ENCODE measurements at regions not wholly inside any gene's neighbourhood (a gene's known extent, or its start where the extent isn't known, plus 50 kb on each side); places are given as distances from the start of the nearest gene placed in this dataset.

- FAIRE-seq, result no peak
- TF ChIP-seq POLR2AphosphoS5 (IDR thresholded peaks at IDR 0.05; ENCODE audit: low read depth, low read length), result no peak
- no peak for TF ChIP-seq POLR2A (IDR thresholded peaks at IDR 0.05; ENCODE audit: low read depth, low read length)
- no peak for TF ChIP-seq TAF1 (IDR thresholded peaks at IDR 0.05; ENCODE audit: borderline replicate concordance, low read depth, low read length)
- no peak for DNase-seq (ENCODE audit: insufficient read length)
Observed at GRCh38 chr2:235324324-235324723, 169.5 kb upstream of the AGAP1 start.

DNA sequence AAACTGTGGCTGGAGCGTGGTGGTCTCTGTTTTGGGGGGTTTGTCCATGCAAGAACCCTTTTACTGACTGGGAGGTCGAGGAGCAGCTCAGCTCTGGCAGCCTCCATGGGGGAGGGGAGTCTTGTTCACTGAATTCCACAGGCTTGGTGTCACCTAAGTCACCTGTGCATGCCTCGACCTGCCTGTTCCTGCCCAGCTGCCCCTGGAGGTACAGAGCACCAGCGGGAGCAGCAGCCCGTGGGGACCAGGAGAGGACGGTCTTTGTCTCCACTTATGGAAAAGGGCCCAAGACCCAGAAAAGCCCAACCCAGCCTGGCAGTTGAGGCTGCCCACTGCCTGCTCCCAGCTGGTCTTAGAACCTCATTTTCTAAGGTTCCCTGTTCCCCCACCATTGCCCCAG, 168.7 kb upstream of the AGAP1 start:
- DNase-seq (ENCODE audit: insufficient read length) (no peak), FAIRE-seq (no peak)
- TF ChIP-seq POLR2AphosphoS5 (IDR thresholded peaks at IDR 0.05; ENCODE audit: low read depth, low read length) (no peak), TAF1 (IDR thresholded peaks at IDR 0.05; ENCODE audit: borderline replicate concordance, low read depth, low read length) (no peak), POLR2A (IDR thresholded peaks at IDR 0.05; ENCODE audit: low read depth, low read length) (no peak)

GRCh38 chr2:235328991-235329390, 164.9 kb upstream of the AGAP1 start:
- no peak for FAIRE-seq
- no peak for DNase-seq (ENCODE audit: insufficient read length)
- TF ChIP-seq POLR2A (IDR thresholded peaks at IDR 0.05; ENCODE audit: low read depth, low read length) (no peak), POLR2AphosphoS5 (IDR thresholded peaks at IDR 0.05; ENCODE audit: low read depth, low read length) (no peak), TAF1 (IDR thresholded peaks at IDR 0.05; ENCODE audit: borderline replicate concordance, low read depth, low read length) (no peak)

DNA sequence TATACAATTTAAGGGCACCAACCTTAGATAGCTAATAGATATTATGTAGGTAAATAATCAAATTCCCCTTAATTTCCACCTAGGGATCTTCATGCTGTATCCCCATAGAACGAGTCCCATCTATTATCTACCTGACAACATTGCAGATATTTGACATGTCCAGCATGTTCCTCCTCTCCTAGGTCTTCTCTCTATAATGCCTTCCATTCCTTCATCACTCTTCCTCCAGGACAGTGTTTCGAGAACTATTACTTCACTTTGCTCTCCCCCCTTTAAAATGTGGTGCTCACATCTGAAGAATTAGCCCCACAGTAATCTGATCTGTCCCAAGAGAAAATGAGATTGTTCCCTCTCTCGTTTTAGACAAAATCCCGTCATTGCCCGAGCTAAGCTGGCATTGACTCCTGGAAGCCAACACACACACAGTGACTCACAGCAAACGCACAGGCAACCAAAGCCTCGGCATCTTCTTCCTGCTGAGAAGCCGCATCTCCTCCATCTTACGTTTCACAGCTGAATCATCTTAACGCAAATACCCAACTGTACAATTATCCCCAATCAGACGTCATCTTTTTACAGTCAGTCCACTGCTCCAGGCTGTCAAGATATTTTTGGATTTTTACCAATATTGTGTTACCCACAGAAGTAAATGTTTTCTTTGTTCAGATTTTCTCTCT, 162.9 kb upstream of the AGAP1 start:
- FAIRE-seq (no peak), DNase-seq (ENCODE audit: insufficient read length) (no peak)
- no peak for TF ChIP-seq POLR2A (IDR thresholded peaks at IDR 0.05; ENCODE audit: low read depth, low read length)
- TF ChIP-seq TAF1 (IDR thresholded peaks at IDR 0.05; ENCODE audit: borderline replicate concordance, low read depth, low read length), result no peak
- no peak for TF ChIP-seq POLR2AphosphoS5 (IDR thresholded peaks at IDR 0.05; ENCODE audit: low read depth, low read length)

DNA sequence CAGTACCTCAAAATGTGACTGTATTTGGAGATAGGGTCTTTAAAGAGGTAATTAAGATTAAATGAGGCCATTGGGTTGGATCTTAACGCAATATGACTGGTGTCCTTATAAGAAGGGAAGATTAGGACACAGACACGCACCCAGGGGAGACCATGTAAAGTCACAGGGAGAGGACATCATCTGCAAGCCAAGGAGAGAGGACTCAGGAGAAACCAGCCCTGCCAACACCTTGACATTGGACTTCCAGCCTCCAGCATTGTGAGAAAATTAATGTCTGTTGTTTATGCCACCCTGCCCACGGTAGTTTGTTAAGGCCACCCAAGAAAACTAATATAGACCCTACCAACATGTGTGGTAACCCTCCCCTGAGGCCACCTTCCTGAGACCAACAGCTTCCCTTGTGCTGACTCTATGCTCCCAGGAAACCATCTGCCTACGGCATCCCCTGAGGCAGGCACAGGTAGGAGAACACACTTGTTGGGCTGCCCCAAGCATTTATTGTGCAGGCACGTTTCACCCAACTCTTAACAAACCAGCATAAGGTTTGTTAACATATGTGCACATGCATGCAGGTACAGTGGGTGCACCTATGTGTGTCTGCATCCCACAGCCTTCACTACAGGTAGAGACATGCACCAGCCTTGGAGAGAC, 161.5 kb upstream of the AGAP1 start:
- DNase-seq (ENCODE audit: insufficient read length), result no peak
- TF ChIP-seq POLR2AphosphoS5 (IDR thresholded peaks at IDR 0.05; ENCODE audit: low read depth, low read length), result no peak
- no peak for TF ChIP-seq POLR2A (IDR thresholded peaks at IDR 0.05; ENCODE audit: low read depth, low read length)
- no peak for TF ChIP-seq TAF1 (IDR thresholded peaks at IDR 0.05; ENCODE audit: borderline replicate concordance, low read depth, low read length)
- FAIRE-seq, result no peak

GRCh38 chr2:235333076-235333475, 160.8 kb upstream of the AGAP1 start:
- no peak for FAIRE-seq
- no peak for DNase-seq (ENCODE audit: insufficient read length)
- TF ChIP-seq POLR2A (IDR thresholded peaks at IDR 0.05; ENCODE audit: low read depth, low read length) (no peak), POLR2AphosphoS5 (IDR thresholded peaks at IDR 0.05; ENCODE audit: low read depth, low read length) (no peak), TAF1 (IDR thresholded peaks at IDR 0.05; ENCODE audit: borderline replicate concordance, low read depth, low read length) (no peak)

GRCh38 chr2:235334179-235334578, 159.7 kb upstream of the AGAP1 start:
- FAIRE-seq (no peak), DNase-seq (ENCODE audit: insufficient read length) (no peak)
- TF ChIP-seq POLR2AphosphoS5 (IDR thresholded peaks at IDR 0.05; ENCODE audit: low read depth, low read length), result no peak
- no peak for TF ChIP-seq TAF1 (IDR thresholded peaks at IDR 0.05; ENCODE audit: borderline replicate concordance, low read depth, low read length)
- no peak for TF ChIP-seq POLR2A (IDR thresholded peaks at IDR 0.05; ENCODE audit: low read depth, low read length)

GRCh38 chr2:235343156-235343774, 150.6 kb upstream of the AGAP1 start:
- FAIRE-seq, result no peak
- TF ChIP-seq POLR2AphosphoS5 (IDR thresholded peaks at IDR 0.05; ENCODE audit: low read depth, low read length) (no peak), POLR2A (IDR thresholded peaks at IDR 0.05; ENCODE audit: low read depth, low read length) (no peak), TAF1 (IDR thresholded peaks at IDR 0.05; ENCODE audit: borderline replicate concordance, low read depth, low read length) (no peak)
- no peak for DNase-seq (ENCODE audit: insufficient read length)

DNA sequence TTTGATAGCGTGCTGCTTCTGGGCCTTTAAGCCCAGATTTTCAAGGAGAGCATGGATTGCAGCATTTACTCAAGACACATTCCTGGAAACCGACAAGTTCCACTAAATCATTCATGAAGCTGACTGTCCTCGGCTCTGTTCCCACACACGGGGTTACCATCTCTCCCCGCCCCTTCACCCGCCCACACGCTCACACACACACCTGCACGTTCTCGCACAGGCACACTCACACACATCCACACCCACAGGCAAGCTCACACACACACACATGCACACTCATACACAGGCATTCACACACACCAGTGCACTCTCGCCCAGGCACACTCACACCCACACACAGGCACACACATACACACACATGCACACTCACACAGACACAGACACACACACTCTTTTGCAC, 150.0 kb upstream of the AGAP1 start:
- no peak for FAIRE-seq
- TF ChIP-seq TAF1 (IDR thresholded peaks at IDR 0.05; ENCODE audit: borderline replicate concordance, low read depth, low read length) (no peak), POLR2A (IDR thresholded peaks at IDR 0.05; ENCODE audit: low read depth, low read length) (no peak), POLR2AphosphoS5 (IDR thresholded peaks at IDR 0.05; ENCODE audit: low read depth, low read length) (no peak)
- DNase-seq (ENCODE audit: insufficient read length), result no peak

DNA sequence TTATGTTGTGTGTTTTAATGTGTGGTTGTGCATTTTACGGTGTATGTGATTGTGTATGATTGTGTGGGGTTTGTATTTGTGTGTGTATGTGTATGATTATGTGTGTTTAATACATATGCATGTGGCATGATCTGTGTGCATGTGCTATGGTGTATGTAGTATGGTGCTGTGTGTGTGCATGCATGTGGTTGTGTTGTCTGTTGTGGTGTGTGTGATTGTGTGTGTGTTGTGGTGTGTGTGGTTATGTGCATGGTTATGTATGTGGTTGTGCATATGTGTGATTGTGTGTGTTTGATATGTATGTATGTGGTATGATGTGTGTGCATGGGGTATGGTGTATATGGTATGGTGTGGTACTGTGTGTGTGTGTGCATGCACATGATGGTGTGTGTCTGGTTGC, 148.1 kb upstream of the AGAP1 start:
- TF ChIP-seq POLR2A (IDR thresholded peaks at IDR 0.05; ENCODE audit: low read depth, low read length), result no peak
- no peak for TF ChIP-seq TAF1 (IDR thresholded peaks at IDR 0.05; ENCODE audit: borderline replicate concordance, low read depth, low read length)
- FAIRE-seq, result no peak
- DNase-seq (ENCODE audit: insufficient read length), result no peak

- no peak for FAIRE-seq
- no peak for TF ChIP-seq POLR2A (IDR thresholded peaks at IDR 0.05; ENCODE audit: low read depth, low read length)
- no peak for TF ChIP-seq TAF1 (IDR thresholded peaks at IDR 0.05; ENCODE audit: borderline replicate concordance, low read depth, low read length)
- TF ChIP-seq POLR2AphosphoS5 (IDR thresholded peaks at IDR 0.05; ENCODE audit: low read depth, low read length), result no peak
- no peak for DNase-seq (ENCODE audit: insufficient read length)
Observed at GRCh38 chr2:235347691-235348090, 146.2 kb upstream of the AGAP1 start.

- FAIRE-seq, result no peak
Observed at GRCh38 chr2:235348329-235348728, 145.5 kb upstream of the AGAP1 start.

More at GRCh38 chr2:235348329-235348728, 145.5 kb upstream of the AGAP1 start:
- DNase-seq (ENCODE audit: insufficient read length), result no peak
- TF ChIP-seq TAF1 (IDR thresholded peaks at IDR 0.05; ENCODE audit: borderline replicate concordance, low read depth, low read length), result no peak
- TF ChIP-seq POLR2A (IDR thresholded peaks at IDR 0.05; ENCODE audit: low read depth, low read length), result no peak
- TF ChIP-seq POLR2AphosphoS5 (IDR thresholded peaks at IDR 0.05; ENCODE audit: low read depth, low read length), result no peak
